GM18519 (cell line): ENCODE measurements at regions not wholly inside any gene's neighbourhood (a gene's known extent, or its start where the extent isn't known, plus 50 kb on each side); places are given as distances from the start of the nearest gene placed in this dataset.
"Not testable (repeated sequence)": the region's sequence is repeated elsewhere in the genome, so short reads cannot be mapped to it uniquely, and the experiment has no call there.

ENCODE experiments used
- ATAC-seq: cut with Tn5 transposase; IDR thresholded peaks from one replicate; pipeline ENCODE4 v1.9.1; 2021; ENCODE audit warnings: mild to moderate bottlenecking, moderate library complexity; ENCODE audit not compliant: unreplicated experiment, low FRiP score

DNA sequence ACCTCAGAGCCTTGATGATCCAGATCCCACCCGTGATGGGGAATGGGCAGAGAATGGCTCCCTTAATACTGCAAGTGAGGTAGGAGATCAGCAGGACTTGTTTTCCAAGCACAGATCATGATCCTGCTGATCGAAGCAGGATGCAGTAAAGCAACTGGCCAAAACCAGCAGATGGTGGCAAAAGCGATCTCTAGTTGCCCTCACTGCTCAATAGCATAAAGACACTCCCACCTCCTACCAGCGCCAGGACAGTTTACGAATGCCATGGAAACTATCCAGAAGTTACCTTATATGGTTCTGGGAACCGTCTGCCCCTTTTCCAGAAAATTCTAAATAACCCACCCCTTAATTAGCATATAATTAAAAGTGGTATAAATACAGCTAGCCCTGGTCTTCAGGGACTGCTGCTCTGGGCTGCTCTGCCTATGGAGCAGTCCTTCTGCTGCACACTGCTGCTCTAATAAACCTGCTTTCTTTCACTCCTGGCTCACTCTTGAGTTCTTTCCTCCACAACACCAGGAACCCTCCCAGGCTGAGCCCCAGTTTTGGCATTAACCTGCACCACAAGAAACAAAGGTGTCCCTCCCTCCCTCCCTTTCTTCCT is 415.8 kb downstream of the PREX1 start:
- no peak for ATAC-seq

DNA sequence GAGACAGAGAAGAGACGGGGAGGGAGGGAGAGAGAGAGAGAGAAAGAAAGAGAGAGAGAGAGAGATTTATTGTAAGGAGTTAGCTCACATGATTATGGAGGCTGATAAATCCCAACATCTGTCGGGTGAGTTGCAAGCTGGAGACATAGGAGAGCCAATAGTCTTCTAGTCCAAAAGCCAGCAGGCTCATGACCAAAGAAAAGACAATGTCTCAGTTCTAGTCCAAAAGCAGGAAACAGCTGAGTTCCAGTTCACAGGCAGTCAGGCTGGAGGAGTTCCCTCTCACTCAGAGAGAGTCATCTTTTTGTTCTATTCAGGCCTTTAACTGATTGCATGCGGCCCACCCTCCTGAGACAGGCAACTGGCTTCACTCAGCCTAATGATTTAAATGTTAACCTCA is 416.6 kb downstream of the PREX1 start:
- ATAC-seq, result no peak

GRCh38 chr20:48409055-48409615 is 418.7 kb downstream of the PREX1 start:
- no peak for ATAC-seq

DNA sequence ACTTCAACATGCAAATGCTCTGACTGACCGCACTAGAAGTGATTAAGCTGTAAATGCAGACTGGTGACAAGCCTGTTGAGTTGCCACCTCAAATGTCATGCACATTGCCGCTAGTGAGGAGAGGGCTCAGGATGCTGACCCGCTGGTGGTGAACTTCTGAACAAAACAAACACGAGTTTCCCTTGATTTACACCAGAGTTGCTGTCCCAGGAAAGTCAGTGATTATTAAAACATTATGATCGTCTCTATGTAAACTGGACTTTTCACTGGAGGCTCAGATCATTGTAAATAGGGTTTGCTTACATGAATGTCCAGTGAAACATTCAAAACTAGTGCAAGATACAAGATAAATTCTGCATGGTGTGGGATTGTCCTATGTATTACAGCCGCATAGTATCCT is 420.1 kb downstream of the PREX1 start:
- no peak for ATAC-seq

- no peak for ATAC-seq
Measured at GRCh38 chr20:48406912-48407340, 420.9 kb downstream of the PREX1 start.

DNA sequence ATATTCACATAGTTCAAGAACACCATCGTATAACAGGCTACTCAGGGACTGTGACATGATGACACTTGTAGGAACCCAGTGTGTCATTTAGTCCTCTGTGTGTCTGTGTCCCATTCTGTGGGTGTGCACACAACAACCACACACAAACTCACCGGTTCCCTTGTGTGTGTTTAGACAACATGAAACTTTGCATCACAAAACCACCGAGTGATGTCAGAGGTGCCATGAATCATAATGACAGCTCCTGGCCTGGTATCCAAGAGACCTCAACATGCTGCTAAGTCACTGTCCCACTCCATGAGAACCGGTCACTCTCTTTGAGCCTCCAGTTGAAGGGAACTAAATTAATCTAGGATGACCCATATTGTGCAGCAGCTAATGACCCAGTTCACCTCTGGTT is 421.3 kb downstream of the PREX1 start:
- ATAC-seq, result no peak

GRCh38 chr20:48405909-48406308 is 421.9 kb downstream of the PREX1 start:
- ATAC-seq, result no peak

DNA sequence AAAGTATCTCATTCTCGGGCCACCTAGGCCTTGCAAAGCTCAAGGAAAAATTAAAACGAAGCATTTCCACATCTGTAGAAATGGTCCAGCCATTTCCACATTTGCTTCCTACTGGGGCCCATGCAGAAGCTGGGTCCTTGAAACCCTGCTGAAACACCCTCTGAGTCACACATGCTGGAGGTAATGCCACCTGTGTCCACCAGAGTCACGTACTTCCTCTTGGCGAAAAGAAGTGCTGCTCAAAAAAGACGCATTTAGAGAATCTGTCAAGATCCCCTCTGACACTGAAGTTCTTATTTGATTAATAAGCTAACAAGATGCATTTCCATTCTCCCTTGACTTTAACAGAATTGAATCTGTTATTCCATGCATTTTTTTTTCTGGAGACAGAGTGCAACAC is 423.2 kb downstream of the PREX1 start:
- ATAC-seq, result no peak

- ATAC-seq, result no peak
Measured at GRCh38 chr20:48403167-48403761, 424.5 kb downstream of the PREX1 start.

DNA sequence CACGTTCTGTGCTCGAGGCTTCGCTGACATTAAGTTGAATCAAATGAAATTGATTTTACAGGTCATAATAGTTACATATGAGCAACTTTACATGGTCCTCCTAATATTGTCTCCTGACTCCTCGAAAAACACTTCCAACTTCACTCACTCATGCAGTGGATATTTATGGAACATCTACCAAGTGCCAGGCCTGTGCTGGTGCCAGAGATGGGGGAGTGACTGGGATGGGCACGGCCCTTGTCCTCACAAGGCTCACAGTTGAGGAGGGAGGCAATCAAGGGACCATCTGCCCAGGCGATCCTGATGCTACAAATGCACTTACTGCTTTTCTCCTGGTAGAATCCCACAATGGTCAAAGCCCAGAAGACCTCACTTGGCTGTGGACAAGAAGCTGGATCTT is 426.4 kb downstream of the PREX1 start:
- no peak for ATAC-seq

DNA sequence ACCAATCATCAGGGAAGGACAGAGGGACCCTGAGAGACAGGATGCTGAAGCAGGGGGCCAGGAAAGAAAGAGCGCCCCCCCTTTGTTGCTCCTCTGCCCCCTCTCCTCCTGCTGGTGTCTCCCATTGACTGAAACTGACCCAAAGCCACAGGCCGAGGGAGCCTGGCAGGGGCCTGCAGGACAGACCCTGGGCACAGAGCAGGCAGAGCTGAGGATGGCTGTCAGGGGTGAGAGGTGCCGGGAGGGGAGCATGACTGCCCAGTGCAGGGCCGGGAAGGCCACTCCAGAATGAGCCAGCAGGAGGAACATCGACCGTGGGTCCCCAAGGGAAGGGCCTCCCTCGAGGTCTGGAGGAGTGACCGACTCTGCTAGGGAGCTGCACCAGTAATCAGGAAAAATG is 427.8 kb downstream of the PREX1 start:
- ATAC-seq, result no peak

- no peak for ATAC-seq
Measured at GRCh38 chr20:48398506-48399449, 429.0 kb downstream of the PREX1 start.

DNA sequence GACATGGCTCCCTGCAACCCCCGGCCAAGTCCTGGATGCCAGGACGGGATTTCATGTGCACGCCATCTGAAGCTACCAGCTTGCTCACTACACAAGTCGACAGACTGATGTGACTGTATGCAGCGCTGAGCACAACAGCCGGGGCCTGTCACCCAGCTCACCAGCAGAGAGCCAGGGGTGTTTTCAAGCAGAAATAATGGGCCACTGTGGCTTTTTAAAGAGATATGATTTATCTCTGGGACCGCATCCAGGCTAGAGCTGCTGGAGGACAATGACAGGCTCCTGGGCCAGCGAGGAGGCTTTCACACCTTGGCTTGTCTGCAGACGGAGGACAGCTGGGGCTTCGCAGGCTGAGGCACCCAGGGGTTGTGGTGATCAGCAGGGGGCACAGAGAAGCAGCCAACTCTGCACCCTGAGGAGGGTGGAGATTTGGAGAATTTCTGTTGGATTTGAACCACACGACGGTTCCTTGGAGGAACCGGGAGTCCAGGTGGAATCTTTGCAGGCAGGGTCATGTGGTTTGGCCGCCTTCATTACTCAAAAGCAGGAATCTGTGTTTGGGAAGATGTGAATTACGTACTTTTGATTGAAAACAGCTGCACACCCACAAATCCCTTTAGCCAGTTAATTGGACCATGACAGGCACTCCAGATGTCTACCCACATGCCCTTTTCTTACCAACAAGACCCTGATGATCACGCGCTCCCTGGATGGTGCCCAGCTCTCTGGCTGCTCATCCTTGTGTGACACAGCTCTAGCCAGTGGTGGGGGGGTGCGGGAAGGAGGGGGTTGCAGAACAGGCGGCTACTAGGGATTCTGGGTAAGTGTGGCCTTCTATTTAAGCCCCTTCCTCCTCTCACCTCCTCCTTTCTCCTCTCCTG is 430.6 kb downstream of the PREX1 start:
- not testable (repeated sequence) for ATAC-seq

DNA sequence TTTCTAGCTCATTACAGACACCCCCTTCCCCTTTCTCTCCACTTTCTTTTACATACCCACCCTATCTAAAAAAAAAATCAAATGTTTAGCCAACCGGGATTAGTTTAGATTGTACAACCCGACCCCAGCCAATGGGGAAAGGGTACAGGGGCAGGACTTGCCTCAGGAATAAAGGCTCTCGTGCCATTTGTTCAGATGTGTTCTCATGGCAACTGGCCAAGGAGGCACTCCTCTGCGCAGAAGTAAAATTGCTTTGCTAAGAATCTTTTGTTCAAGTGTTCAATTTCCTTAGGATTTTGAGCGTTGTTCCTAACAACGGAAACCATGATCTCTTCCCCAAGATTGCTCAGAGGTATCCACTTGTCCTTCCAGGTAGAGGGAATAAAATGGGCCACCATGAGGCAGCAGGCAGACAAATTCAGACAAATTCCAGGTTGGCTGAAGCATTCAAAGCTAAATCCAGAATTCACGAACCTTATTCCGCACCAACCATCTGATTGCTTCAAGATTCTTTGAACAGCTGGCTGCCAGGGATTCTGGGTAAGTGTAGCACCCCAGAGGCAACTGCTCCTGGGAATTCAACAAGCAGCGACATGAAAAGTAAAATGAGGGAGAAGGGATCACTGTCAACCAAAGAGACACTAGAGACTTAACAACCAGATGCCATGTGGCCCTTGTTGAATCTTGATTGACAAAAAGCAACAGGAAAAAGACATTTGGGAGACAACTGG is 431.8 kb downstream of the PREX1 start:
- no peak for ATAC-seq

DNA sequence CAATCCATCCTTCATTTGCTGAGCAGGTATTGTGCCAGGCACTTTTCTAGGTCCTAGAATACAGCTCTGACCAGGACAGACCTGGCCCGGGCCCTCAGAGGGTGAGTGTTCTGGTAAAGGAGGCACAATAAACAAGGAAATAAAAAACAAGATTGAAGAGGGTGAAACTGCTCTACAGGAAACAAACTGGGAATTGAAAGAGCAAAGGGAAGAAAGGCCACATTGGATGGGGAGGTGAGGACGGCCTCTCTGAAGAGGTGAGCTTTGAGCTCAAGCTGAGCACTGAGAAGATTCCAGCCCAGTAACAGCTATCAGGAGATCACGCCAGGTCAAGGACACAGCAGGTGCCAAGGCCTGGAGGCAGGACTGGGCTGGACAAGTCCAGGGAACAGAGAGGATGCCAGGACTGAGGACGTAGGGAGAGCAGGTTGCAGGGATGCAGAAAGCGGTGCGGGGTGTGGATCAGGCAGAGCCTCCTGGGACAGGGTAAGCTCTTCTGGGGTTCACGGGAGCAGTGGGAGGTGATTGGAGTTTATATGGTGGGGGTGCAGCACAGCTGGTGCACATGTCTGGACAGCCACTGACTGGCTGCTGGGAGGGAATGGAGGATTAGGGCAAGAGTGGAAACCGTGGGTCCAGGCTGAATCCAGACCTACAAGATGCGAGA is 433.3 kb downstream of the PREX1 start:
- no peak for ATAC-seq

DNA sequence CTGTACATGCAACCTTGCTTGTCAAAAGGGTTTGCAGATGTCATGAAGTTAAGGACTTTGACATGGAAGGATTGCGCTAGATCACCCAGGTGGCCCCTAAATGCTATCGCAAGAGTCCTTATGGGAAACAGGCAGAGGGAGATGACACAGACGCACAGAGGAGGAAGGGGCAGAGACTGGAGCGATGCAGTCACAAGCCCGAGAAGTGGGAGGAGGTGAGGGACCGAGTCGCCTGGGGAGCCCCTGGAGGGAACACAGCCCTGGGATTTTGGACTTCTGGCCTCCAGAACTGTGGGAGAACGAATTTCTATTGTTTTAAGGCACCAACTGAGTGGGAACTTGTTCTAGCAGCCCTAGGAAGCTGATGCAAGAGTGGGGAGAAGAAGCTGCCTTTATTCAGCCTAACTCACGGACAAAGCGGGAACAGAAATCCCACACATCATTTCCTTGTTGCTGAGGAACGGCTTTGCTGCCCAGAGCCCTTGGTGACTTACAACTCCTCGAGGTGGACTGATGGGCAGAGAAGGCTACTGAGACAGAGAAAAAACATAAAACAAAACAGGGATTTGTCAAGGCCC is 434.0 kb downstream of the PREX1 start:
- ATAC-seq, result no peak

DNA sequence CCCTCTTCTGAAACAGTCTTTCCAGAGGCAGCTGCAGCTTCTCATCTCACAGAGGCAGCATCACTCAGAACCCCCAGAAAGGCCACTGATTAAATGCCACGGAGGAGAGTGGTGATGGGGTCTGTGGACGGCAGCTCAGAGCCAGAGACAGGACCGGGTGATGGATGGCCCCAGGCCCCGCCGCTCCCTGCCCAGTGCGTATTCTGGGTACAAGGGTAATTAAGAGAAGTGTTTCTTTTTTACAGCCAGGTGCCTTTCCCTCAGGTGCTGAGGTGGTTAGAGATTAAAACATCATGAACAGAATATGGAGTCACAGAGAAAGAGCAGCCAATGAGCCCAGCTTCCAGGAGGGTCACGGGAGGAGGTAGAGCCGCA is 434.5 kb downstream of the PREX1 start:
- no peak for ATAC-seq

DNA sequence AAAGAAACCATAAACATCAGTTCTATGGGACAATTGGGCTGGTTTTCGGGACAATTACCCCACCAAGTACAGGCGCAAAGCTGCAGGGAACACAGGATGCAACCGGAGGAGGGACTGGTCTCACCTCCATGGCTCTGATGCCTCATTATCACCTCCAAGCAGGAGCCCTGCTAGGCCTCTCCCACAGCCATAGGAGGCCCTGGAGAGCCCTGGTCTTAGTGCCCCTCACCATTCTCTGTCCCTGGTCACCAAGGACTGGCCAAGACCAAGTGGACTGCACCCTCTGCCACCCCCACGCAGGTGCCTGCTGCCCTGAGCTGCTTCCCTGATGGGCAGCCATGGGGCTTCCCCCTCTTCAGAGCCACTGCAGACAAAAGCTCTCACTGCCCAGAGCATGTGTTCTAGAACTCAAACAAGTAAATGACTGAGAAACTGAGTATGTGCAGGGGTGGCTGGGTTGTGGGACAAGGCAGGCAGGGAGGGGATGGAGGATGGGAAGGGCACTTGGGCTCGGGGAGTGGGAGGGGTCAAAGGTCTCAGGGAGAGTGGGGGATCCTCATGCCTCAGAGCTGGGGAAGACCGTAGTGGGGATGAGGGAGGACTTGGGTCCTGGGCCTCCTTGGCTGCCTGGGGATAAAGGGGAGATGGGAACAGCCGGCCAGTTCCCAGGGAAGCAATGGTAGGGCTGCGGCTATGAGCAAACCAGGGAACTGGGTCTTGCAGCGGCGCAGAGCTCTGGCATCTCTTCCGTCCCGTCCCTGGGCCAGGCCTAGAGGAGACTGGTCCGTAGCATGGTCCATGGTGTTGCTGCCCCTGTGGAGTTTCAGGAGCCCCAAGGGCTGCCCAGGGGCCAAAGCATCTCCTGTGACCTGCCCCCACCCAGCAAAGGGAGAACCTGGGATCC is 435.1 kb downstream of the PREX1 start:
- no peak for ATAC-seq
